ENCODE measurements at regions not wholly inside any gene's neighbourhood (a gene's known extent, or its start where the extent isn't known, plus 50 kb on each side); places are given as distances from the start of the nearest gene placed in this dataset.

DNA sequence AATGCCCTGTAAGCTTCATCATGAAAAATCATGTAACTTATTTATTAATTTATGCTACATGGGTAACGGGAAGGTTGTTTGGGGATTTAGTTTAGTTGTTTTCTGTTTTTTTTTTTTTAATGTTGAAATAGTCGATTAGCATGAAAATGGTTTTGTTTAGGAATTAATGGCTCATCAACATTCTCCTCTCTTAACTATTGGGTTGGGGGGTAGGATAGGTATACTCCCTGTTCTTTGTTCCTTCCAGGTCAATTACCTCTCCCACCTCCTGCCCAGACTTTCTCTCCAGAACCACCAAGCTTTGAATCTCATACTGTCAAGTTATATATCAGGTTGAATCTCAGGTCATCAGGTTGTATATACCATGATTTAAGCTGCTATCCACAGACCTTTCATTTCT is 568.7 kb upstream of the DSEL start:
- DNase-seq = no peak

DNA sequence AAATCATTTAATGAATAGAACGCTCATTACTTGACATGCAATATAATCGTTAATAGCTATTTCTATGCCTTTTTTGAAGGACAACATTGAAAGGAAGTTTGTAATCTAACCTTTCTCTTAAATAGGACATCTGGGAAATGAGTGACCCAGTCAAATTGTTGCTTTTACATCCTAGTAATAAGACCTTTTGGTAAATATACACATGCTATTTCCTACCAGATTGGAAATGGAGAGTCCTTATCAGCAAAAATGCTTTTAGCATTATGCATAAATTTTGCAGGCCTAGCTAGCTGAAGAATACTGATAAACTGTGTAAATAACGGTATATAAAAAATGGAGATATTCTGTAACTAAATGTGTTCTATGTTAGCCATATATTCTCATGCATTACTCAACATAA is 567.3 kb upstream of the DSEL start:
- no peak for DNase-seq

DNA sequence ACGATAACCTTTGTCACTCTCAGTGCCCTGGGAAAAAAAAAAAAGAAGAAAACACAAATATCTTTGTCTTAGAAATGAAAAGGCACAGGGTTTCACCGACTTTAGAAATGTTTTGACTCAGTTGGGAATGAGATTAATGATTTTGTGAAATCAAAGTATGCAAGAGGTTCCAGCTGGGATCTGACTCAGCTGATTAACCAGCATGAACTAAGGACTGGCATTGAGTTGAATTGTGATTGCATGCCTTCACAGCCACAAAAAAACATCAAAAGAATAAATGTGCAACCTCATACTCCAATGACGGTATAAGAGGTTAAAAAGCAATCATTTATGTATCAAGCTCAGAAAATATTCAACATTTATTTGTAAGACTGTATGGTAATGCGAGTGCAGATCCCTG is 566.6 kb upstream of the DSEL start:
- no peak for DNase-seq

DNA sequence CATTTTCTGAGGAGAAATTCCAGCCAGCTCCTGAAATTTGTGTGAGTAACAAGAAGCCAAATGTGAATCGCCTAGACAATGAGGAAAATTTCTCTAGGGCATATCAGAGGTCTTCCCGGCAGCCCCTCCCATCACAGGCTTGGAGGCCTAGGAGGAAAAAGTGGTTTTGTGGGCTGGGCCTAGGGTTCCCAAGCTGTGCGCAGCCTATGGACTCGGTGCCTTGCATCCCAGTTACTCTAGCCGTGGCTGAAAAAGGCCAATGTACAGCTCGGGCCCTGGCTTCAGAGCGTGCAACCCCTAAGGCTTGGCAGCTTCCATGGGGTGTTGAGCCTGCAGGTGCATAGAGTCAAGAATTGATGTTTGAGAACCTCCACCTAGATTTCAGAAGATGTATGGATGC is 556.2 kb upstream of the DSEL start:
- DNase-seq = no peak

DNA sequence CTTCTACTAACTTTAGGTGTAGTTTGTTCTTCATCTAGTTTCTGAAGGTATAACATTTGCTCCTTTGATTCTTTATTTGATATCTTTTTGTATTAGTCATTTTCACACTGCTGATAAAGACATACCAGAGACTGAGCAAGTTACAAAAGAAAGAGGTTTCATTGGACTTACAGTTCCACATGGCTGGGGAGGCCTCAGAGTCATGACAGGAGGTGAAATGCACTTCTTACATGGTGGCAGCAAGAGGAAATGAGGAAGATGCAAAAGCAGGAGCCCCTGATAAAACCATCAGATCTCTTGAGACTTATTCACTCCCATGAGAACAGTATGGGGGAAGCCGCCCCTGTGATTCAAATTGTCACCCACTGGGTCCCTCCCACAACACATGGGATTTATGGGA is 544.4 kb upstream of the DSEL start:
- no peak for DNase-seq

DNA sequence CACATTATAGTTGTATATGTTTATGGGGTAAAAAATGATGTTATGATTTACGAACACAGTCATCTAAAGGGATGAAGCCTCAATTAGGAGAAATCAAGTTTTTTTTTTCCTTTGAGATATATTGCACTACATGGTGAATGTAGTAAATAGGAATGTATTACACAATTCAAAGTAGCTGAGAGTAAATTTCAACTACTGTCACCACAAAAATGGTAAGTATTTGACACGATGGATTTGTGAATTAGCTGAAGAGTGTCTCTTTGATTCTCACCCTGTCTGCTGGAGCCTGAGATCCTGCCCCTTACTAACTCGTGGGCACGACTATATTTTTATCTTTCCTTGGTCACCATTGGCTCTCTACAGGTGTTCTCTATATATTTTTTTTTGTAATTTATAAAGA is 540.4 kb upstream of the DSEL start:
- no peak for DNase-seq

DNA sequence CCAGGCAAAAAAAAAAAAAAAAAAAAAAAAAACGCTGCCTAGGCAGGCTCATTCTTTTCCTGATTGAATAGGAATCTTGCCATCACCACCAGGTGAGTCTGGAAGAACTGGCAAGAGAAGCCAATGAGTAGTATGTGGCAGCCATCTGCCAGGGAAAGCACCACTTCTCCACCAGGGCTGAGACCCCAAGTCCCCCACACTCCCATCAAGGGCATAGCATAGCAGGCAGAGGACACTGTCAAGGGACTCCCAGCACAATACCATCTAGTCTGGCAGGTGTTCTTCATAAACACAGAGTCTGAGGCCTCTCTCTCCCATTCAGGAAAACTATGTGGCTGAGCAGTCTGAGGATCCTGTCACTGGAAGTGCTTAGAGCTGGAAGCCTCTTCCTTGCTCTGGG is 538.1 kb upstream of the DSEL start:
- no peak for DNase-seq

DNA sequence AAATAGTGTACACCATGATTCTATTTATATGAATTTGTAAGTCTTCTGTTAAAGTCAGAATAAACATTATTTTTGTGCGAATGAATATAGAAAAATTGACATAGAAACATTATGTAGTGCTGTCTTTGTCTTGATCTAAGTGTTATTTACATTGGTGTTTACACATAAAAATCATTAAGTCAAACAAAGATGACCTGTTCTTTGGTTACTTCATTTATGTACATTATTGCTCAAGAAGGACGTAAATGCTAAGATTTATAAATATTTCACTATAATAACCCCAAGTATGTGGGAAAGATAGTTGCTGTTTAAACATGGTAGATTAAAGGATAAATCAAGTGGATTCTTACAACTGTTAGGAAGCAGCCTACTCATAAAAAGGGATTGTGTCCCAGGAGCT is 536.8 kb upstream of the DSEL start:
- no peak for DNase-seq

DNA sequence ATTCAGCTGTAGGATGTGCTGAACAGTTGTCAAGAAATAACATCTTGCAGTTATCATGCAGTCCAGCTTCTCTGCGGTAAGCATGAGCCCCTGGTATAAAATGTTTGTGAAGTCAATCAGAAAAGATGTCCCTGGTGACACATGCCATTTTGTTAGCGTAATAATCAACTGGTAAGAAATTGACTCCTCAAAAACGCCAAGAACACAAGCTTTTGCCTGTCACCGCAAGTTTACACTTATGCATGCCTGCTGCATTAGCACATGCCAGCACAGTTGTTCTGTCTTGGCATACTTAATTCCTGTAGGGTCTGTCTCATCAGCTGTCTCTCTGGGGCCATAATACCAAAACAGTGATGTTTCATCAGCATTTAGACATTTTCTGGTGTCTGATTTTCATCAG is 524.8 kb upstream of the DSEL start:
- no peak for DNase-seq

DNA sequence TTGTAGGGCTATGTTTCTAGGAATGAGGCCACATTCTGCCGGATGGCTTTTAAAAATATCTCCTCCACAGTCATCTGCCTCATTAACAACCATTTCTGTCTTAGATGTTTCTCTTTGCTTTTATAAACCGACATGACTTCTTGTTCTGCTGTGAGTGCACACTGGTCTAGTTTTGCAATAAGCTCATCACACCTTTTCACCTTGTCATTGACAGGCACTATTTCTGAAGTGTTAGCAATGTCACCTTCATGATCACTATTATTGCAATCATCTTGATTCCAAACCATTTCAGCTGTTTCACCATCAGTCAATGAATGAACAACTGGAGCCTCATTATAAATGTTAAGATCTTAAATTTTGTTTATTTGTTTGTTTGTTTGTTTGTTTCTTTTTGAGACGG is 523.7 kb upstream of the DSEL start:
- DNase-seq = no peak

DNA sequence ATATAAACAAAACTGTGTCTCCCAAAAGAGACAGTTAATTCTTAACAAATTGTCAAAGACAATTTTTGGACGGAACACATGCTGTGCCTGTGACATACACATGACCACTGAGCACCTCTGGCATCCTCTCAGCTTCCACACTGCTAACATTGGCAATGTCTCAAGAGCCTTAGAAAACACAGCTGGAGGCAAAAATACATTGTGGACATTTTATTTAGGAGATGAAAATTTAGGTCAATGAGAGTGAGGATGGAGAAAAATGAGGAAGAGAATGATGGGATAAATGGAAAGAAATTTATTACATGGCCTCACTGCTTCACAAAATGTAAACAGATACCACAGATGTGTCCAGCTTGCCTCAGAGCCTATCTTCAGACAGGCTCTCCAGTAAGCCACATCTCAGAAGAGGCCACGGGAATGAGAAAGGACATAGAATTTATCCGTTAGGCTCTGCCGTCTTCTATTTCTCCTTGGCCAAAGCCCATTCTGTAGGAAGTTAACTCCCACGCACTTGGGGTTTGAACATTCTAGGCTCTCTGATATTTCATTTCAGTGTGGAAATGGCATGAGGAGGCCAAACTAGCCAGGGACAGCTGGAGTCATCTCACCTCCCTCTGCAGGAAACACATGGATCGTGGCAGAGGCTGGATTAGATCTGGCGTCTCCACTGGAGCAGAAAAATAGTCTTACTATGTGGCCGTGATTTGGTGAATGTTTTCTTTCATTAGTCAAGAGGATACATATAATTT is 519.4 kb upstream of the DSEL start:
- no peak for DNase-seq

DNA sequence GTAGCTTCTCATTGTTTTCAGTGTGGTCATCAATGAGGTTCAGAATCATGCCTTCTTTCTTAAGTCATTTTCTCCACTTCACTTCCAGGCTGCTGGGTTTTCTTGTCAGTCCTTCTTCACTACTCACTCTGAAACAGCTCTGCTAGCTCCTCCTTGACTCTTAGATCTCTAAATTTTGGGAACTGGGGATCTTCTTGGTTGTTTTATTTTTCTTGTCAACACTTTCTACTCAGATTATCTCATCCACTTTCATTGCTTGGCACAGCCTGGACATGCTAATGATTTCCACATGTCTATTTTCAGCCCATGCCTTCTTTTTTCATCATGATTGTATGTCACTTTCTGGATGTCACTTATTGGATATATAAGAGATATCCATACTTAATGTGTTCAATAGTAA is 517.8 kb upstream of the DSEL start:
- no peak for DNase-seq

DNA sequence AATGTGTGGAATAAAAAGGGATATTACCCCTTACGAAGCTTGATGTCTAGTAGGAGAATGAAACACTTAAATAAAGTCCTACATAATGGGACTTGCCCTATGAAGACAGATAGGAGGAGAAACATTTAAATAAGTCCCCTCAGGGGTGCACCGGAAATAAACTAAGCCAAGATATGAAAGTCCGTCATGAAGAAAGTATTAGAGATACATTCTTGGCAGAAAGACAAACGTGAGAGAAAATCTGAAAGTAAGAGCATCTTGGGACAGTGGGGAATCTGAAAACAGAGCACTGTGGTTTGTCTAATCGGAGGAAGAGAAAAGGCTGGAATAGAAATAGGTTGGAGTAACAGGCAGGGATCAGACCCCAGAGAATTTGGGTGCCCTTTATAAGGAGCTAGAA is 516.9 kb upstream of the DSEL start:
- no peak for DNase-seq

DNA sequence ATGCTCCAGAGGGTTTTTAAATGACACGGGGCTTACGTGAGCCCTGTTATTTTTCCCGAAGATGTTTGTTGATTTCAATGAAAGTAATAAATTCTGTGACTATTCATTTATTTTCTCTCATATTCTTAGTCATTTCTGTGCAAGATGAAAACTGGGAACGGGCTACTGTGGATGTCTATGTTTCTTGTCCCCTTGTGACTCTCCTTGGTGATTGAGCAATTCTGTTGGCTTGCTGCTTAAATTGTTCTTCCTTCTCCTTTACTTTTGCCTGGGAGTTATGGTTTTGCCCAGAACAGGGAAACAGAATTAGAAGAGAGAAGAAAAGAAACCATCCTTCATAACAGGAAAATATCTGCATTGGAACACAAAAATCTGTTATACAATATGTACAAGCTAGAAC is 508.2 kb upstream of the DSEL start:
- DNase-seq = no peak

DNA sequence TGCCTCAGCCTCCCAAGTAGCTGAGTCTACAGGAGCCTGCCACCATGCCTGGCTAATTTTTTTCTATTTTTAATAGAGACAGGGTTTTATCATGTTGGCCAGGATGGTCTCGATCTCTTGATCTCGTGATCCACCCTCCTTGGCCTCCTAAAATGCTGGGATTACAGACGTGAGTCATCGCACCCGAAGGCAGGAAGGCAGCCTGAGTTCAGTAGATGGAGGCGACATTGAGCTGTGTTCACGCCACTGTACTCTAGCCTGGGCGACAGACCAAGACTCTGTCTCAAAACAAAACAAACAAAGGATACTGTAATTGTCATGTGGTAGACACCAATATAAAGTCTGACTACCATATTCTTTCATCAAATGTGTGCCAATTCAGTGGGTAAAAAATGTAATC is 500.9 kb upstream of the DSEL start:
- no peak for DNase-seq

DNA sequence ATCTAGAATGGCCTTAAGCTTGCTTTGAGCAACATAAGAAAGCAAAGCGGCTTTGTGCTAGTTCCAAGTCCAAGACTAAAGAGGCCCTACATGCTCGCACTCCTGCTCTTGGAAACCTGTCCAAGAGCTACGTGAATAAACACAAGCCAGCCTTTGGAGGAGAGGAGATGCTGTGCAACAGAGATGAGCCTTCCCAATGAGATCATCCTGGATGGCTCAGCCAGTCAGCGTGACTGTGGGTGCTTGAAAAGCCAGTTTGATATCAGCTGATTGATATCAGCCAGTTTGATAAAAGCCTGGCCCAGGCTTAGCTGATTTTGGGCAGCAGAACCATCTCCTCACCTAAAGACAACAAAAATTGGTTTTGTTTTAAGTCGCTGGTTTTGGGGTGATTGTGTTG is 481.0 kb upstream of the DSEL start:
- no peak for DNase-seq

DNA sequence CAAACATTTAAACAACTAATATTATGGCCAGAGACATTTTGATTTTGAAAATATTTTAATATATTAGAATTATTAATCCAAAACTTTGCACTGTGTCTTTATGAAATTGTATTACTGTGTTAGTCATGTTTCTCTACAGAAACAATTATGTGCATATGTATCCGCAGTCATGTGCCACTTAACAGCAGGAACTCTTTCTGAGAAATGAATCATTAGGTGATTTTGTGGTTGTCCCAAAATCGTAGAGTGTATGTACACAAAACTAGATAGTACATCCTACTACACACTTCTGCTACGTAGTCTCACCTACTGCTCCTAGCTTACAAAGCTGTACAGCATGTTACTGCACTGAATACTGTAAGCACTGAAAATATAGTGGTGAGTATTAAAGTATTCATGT is 479.2 kb upstream of the DSEL start:
- no peak for DNase-seq

DNA sequence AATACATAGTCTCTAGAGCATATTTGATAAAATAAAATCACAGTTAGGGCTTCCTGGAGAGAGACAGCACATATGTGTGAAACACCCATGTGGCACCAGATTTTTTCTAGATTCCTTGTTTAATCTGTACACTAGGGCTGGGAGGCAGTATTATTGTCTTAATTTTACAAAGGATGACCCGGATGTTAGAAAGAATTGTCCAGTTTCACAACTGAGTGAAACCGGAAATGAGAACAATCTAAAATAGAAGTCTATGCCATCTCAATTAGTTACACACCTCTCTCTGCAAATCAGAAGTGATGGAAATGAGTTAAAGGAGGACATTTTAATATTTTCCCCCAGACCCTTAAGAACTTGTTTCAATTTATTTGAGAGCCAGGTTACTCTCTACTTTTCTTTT is 463.7 kb upstream of the DSEL start:
- no peak for DNase-seq

DNA sequence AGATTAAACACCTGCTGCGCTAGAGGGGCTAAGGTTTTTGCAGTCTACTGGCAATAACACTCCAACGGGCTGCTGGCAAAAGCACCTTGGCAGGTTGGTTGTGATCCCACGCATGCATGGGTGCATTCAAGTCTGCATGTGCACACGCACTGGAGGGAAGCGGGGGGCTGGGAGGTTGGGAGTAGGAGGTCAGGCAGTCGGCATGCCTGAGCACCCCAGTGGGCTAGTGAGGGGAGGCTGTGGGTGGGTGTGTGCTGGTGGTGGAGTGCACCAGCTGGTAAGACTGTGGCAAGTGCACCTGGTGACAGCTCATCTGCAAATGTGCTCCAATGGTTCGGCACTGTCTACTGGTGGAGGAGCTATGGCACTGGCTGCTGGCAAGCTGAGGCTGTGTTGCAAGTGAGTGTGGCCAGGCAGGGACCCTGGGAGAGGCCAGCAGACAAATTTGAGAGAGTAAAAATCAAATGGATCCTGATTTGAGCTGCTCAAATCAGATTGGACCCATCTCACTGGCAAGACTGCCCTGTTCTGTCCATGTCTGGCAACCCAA is 460.6 kb upstream of the DSEL start:
- DNase-seq = no peak

DNA sequence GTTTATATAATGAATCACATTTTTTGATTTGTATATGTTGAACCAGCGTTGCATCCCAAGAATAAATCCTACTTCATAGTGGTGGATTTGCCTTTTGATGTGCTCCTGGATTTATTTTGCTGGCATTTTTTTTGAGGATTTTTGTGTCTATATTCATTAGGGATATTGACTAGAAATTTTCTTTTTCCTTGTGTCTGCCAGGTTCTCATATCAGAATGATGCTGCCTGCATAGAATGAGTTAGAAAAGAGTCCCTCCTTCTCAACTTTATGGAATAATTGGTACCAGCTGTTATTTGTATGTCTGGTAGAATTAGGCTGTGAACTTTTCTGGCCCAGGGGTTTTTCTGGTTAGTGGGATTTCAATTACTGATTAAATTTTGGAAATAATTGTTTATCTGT is 457.4 kb upstream of the DSEL start:
- DNase-seq = no peak

DNA sequence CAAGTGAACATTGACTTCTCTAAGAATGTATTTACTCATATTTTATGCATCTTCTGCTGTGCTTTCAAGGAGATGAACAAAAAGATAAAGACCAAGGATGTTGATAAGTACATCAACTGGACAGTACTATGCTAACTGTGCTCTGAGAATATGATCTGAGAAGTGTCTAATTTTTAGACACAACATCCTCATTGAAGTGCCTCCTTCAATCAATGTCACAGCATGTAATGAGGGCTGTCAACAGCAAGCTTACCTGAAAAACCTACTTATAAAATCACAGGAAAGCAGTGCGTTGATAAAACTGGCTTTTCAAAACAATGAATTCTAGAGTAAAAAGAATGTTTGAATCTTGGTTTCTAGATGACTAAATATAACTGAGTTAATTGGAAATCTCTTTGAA is 452.9 kb upstream of the DSEL start:
- no peak for DNase-seq

DNA sequence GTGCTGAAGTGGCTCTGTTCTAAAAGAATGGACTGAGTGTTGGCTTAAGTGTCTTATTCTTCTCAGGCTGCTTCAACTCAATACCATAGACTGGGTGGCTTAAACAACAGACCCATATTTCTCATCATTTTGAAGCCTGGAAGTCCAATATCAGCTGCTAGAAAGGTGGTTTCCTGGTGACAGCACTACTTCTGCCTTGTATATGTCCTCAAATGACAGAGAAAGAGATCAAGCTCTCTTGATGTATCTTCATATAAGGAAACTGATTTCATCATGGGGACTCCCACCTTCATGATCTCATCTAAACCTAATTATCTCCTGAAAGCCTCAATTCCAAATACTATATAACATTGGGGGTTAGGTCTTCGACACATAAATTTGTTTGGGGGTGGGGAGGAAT is 449.7 kb upstream of the DSEL start:
- no peak for DNase-seq

DNA sequence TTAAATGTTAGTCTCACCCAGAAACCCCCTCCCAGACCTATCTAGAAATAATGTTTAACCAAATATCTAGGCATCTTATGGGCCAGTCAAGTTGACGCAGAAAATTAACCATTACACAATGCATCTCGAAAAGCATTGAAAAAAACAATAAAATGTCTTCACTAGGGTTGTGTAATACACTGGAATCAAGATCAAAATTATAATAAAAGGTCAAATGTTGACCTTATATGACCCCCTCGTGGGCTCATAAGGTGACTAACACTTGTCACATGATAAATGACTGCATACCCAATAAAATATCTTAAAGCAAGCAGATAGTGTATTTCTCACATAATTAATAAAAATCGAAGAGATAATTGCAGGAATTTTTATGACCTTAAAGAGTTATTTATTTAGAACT is 447.9 kb upstream of the DSEL start:
- DNase-seq = no peak

DNA sequence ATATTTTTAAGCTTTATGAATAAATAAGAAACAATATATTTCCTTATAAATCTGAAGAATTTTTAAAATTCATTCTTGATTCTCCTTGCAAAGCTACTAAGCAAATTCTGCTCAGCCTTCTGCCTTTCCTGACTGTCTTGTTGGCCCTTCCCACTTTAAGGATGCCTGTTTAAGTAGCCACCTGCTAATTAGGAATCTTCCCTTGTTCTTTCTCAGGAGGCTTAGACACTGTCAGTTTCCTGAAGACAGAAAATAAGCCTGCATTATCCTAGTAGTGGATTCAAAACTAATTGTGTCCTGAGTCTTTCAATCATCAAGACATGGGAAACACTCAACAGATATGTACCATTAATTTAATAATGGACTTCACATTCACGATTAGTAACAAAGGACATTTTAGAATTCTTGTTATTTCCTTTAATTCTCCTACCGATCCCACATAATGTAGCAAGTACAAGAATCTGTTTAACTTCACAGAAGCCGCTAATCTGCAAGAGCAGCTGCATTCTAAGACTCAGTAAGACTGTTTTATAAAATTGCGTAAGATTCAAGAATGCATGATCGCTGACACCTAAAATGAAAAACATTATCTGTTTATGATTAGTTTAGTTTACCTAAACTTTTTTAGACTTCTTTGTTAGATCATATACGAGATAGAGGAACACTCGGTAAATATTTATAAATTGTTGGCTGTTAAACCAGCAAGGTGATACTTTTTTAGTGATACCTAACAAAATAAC is 445.4 kb upstream of the DSEL start:
- no peak for DNase-seq

DNA sequence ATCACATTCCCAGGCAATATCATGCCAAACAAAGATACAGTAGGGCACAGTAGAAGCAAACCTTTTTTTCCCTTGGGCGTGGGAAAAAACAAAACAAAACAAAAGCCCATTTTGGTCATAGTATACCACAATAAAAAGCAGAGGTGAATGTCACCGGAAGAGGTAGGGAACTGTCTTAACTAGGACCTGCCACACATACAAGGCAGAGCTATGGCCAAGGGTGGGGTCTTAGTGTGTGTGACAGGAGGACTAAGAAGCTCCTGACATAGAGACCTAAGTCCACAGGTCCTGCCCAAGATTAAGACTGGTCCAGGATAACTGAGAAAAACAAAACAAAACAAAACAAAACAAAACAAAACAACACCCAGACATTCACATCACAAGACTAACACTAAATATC is 441.2 kb upstream of the DSEL start:
- no peak for DNase-seq
